K562 (cell line): ENCODE measurements at regions not wholly inside any gene's neighbourhood (a gene's known extent, or its start where the extent isn't known, plus 50 kb on each side); places are given as distances from the start of the nearest gene placed in this dataset.

Source experiments
- ATAC-seq: fragments of 200-7000 bp; cut with Tn5 transposase; 3 replicates; pipeline ENCODE4 v1.9.1; 2020; ENCODE audit warnings: moderate library complexity
- BruUV-seq: library from RNA; stranded (reverse); fragments of 400-500 nt; replicated peaks from 2 replicates; lab custom pipeline; 2021; lab: Mats Ljungman, UMichigan
- CTCF ChIA-PET: fragments of 300-600 bp; formaldehyde crosslinking; extraction: SDS; loops from one replicate; lab custom pipeline; 2021; ENCODE audit warnings: low intra/inter-chr PET ratio; lab: Yijun Ruan, JAX
- POLR2A ChIA-PET: fragments of 300-600, 350-650 bp; sonication (Branson Sonifier 250); formaldehyde crosslinking; extraction: SDS; loops from one replicate; lab custom pipeline; 2021; ENCODE audit warnings: antibody characterized with exemption, inconsistent platforms; lab: Yijun Ruan, JAX
- DNase-seq, 4 experiments: peaks; one replicate each; pipeline versions ENCODE4 v3.0.0 to v3.0.0-alpha.2; 2011 to 2018; ENCODE audit warnings: low spot score in 3 of 4, mixed read lengths in 3 of 4; ENCODE audit errors: extremely low read depth in 1 of 4
- FAIRE-seq: peaks from 2 replicates; lab custom pipeline; 2011; peaks lifted over from hg19 to GRCh38; lab: Jason Lieb, UNC
- H2AFZ ChIP-seq: 2 replicates; pipeline ENCODE4 v1.6.0; 2011; ENCODE audit warnings: low read depth, low read length, control low read depth, inconsistent platforms
- H3K27ac ChIP-seq: fragments of 200-600 bp; 3 replicates; pipeline ENCODE4 v1.8.0; 2011; ENCODE audit warnings: low read depth, mild to moderate bottlenecking, control low read depth, inconsistent platforms, low read length, moderate library complexity, mixed read lengths; ENCODE audit errors: extremely low read depth
- H3K27me3 ChIP-seq, 2 experiments: fragments of 300-600 bp in 1 of 2; 2 replicates in 1 of 2; 3 replicates in 1 of 2; pipeline versions ENCODE4 v1.6.0 to v1.8.0; 2011; ENCODE audit warnings: inconsistent platforms in 2 of 2, low read length in 2 of 2, mild to moderate bottlenecking in 1 of 2, mixed read lengths in 1 of 2, moderate library complexity in 1 of 2; ENCODE audit not compliant: control insufficient read depth in 2 of 2, insufficient read depth in 2 of 2
- H3K36me3 ChIP-seq: fragments of 300-600 bp; 3 replicates; pipeline ENCODE4 v1.8.0; 2011; ENCODE audit warnings: mild to moderate bottlenecking, low read length, inconsistent platforms; ENCODE audit not compliant: control insufficient read depth, insufficient read depth
- H3K4me1 ChIP-seq, 2 experiments: fragments of 200-600 bp in 1 of 2; replicated peaks in 1 of 2; 2 replicates in 1 of 2; 3 replicates in 1 of 2; pipeline versions ENCODE4 v1.5.1 to v1.8.0; 2011; ENCODE audit warnings: inconsistent platforms in 2 of 2, low read length in 2 of 2, mild to moderate bottlenecking in 1 of 2, mixed read lengths in 1 of 2, moderate library complexity in 1 of 2; ENCODE audit not compliant: control insufficient read depth in 2 of 2, insufficient read depth in 2 of 2
- H3K4me2 ChIP-seq: 2 replicates; pipeline ENCODE4 v1.6.1; 2011; ENCODE audit warnings: low read length, control low read depth, inconsistent platforms, mixed read lengths; ENCODE audit not compliant: insufficient read depth
- H3K4me3 ChIP-seq: fragments of 200-600 bp; sonication (generic), shearing (Covaris generic); 2 replicates; pipeline ENCODE4 v1.5.1; 2016; ENCODE audit warnings: control low read depth, inconsistent platforms
- H3K79me2 ChIP-seq: fragments of 200-600 bp; 3 replicates; pipeline ENCODE4 v1.8.0; 2011; ENCODE audit warnings: low read length, inconsistent platforms; ENCODE audit not compliant: control insufficient read depth, insufficient read depth
- H3K9ac ChIP-seq, 2 experiments: 2 replicates each; pipeline versions ENCODE4 v1.6.0 to v1.6.1; 2011; ENCODE audit warnings: low read depth in 2 of 2, low read length in 2 of 2, control low read depth in 1 of 2, inconsistent platforms in 1 of 2, mild to moderate bottlenecking in 1 of 2, mixed read lengths in 1 of 2; ENCODE audit not compliant: insufficient read depth in 1 of 2
- H3K9me1 ChIP-seq: one replicate; pipeline ENCODE4 v1.6.0; 2011; ENCODE audit warnings: inconsistent platforms, mild to moderate bottlenecking, low read length, moderate library complexity; ENCODE audit not compliant: control insufficient read depth, insufficient read depth
- H3K9me3 ChIP-seq: replicated peaks from 2 replicates; pipeline ENCODE4 v1.5.1; 2011; ENCODE audit warnings: low read depth, low read length, inconsistent platforms; ENCODE audit not compliant: control insufficient read depth, insufficient read depth
- H4K20me1 ChIP-seq: replicated peaks from 2 replicates; pipeline ENCODE4 v1.6.1; 2011; ENCODE audit warnings: low read length, inconsistent platforms, mixed read lengths; ENCODE audit not compliant: control insufficient read depth, insufficient read depth
- CREB1 ChIP-seq, 2 experiments: sonication (generic) in 1 of 2; formaldehyde crosslinking in 1 of 2; IDR thresholded peaks; 2 replicates each; pipeline versions ENCODE4 v1.6.1 to v1.8.0; 2012 to 2022; ENCODE audit warnings: inconsistent platforms in 1 of 2, mild to moderate bottlenecking in 1 of 2, missing genetic modification reagents in 1 of 2, moderate library complexity in 1 of 2
- GTF2A2 ChIP-seq: IDR thresholded peaks from 2 replicates; pipeline ENCODE4 v1.6.1; 2016; ENCODE audit warnings: mild to moderate bottlenecking, missing genetic modification characterization, missing compliant biosample characterization
- RAD21 ChIP-seq, 2 experiments: fragments of 250-450 bp in 1 of 2; fragments of 450-650 bp in 1 of 2; sonication (Bioruptor Pico) in 1 of 2; formaldehyde crosslinking in 1 of 2; IDR thresholded peaks in 1 of 2; conservative IDR thresholded peaks in 1 of 2; 2 replicates each; pipeline versions ENCODE4 v1.4.0 to v1.8.0; 2020 to 2022; ENCODE audit warnings: mild to moderate bottlenecking in 2 of 2, moderate library complexity in 1 of 2
- U2AF2 ChIP-seq: fragments of 200-400 bp; formaldehyde crosslinking; optimal IDR thresholded peaks from 2 replicates; pipeline ENCODE3; 2017; ENCODE audit warnings: low read depth, mild to moderate bottlenecking, low read length
- ZFP36 ChIP-seq: fragments of 150-350 bp; IDR thresholded peaks from 2 replicates; pipeline ENCODE4 v1.6.1; 2018; ENCODE audit warnings: low read length, low read depth; ENCODE audit not compliant: partially characterized antibody
- WGBS: fragments of 100-300 bp; shearing (Covaris generic); methylation state at CpG from one replicate; pipeline ENCODE4 v1.1.6; 2016; ENCODE audit warnings: low coverage, mixed read lengths; ENCODE audit not compliant: insufficient coverage; ENCODE audit errors: missing lambda C conversion rate; 5-methylcytosine and 5-hydroxymethylcytosine counted together
- in situ Hi-C: fragments of 300-500 bp; cut with MboI; formaldehyde crosslinking; loops from 4 replicates; pipeline ENCODE4 v1.15.0; 2018; ENCODE audit warnings: inconsistent platforms, mixed read lengths
- intact Hi-C: fragments of 100-400 bp; cut with micrococcal nuclease; formaldehyde crosslinking; loops from 2 replicates; pipeline ENCODE4 v1.14.2; 2022
- TF ChIP-seq, protein P1 (sequence below), 3 experiments: fragments of 200-800 bp in 1 of 3; sonication (Bioruptor generic) in 1 of 3; sonication (generic) in 1 of 3; formaldehyde crosslinking in 1 of 3; IDR thresholded peaks; 2 replicates each; pipeline versions ENCODE4 v1.6.1 to v1.8.0; 2016 to 2022; ENCODE audit warnings: mild to moderate bottlenecking in 2 of 3, missing compliant biosample characterization in 2 of 3, missing genetic modification characterization in 2 of 3, missing genetic modification reagents in 1 of 3
- TF ChIP-seq, protein P2 (sequence below), 3 experiments: IDR thresholded peaks in 2 of 3; conservative IDR thresholded peaks in 1 of 3; 2 replicates each; pipeline ENCODE4 v1.5.1; 2011 to 2012; ENCODE audit warnings: low read length in 3 of 3, mild to moderate bottlenecking in 3 of 3, control low read depth in 2 of 3, improper control_type of control experiment in 1 of 3, inconsistent platforms in 1 of 3, low read depth in 1 of 3, mixed read lengths in 1 of 3, moderate library complexity in 1 of 3; ENCODE audit not compliant: insufficient read depth in 2 of 3

DNA sequence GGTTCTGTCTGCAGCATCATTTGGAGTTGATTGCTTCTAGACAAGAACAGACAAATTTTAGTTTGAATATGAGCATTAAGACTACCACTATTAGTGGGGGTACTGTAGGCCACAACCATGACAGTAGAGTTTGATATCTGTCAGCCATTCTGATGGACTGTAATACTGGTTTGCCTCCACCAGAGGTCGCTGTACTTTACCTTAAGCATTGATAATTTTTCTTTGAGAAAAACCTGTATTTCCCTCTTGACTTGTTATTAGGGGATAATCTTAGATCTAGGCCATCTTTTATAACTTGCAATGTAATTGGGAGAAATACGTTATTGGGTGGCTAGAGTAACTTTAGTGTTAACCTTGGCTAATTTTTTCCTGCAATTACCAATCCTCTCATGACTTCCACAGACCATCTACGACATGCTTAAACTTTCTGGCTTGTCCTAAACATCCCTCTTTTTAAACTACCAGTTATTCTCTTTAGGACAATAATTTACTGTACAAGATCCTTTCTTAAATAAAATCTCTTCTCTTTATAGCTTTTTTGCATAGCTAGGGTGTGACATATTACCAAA is 562.4 kb downstream of the MAGEB5 start:
- no peak for FAIRE-seq
- intact Hi-C loops (no loop called here), in situ Hi-C loops (no loop called here)

More for the DNA sequence above, 562.4 kb downstream of the MAGEB5 start:
- no peak overlapping the region for H2AFZ ChIP-seq
- H3K9me3 ChIP-seq = no peaks in the 10 kb centered on the region
- BruUV-seq = no TSS peak
- H3K36me3 ChIP-seq = no peaks in the 10 kb centered on the region
- no peaks in the 10 kb centered on the region for H3K27me3 ChIP-seq
- H3K4me2 ChIP-seq = no peak overlapping the region
- H3K9ac ChIP-seq = no peak overlapping the region
- TF ChIP-seq CREB1 (IDR thresholded peaks at IDR 0.05) (no peak), CREB1 (CRISPR knock-in tag; IDR thresholded peaks at IDR 0.05) (no peak), U2AF2 (no peak), RAD21 (CRISPR knock-in tag; conservative IDR thresholded peaks at IDR 0.05 in 1 of 2, IDR thresholded peaks at IDR 0.05 in 1 of 2) (peak in 1 of 2 experiments; percentile 26; a peak in 1 of 4 replicates), GTF2A2 (tag) (no peak), ZFP36 (peak; percentile 64)
- TF ChIP-seq, protein P1, sequence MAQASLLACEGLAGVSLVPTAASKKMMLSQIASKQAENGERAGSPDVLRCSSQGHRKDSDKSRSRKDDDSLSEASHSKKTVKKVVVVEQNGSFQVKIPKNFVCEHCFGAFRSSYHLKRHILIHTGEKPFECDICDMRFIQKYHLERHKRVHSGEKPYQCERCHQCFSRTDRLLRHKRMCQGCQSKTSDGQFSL (CRISPR knock-in tag; IDR thresholded peaks at IDR 0.05) = no peak
- TF ChIP-seq, protein P1 (tag; IDR thresholded peaks at IDR 0.05) = no peak
- TF ChIP-seq, protein P2, sequence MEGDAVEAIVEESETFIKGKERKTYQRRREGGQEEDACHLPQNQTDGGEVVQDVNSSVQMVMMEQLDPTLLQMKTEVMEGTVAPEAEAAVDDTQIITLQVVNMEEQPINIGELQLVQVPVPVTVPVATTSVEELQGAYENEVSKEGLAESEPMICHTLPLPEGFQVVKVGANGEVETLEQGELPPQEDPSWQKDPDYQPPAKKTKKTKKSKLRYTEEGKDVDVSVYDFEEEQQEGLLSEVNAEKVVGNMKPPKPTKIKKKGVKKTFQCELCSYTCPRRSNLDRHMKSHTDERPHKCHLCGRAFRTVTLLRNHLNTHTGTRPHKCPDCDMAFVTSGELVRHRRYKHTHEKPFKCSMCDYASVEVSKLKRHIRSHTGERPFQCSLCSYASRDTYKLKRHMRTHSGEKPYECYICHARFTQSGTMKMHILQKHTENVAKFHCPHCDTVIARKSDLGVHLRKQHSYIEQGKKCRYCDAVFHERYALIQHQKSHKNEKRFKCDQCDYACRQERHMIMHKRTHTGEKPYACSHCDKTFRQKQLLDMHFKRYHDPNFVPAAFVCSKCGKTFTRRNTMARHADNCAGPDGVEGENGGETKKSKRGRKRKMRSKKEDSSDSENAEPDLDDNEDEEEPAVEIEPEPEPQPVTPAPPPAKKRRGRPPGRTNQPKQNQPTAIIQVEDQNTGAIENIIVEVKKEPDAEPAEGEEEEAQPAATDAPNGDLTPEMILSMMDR (IDR thresholded peaks at IDR 0.05 in 2 of 3, conservative IDR thresholded peaks at IDR 0.05 in 1 of 3; ENCODE audit: insufficient read depth in 2 of 3, low read depth in 1 of 3, low read length in 3 of 3) = peak in 2 of 3 experiments; percentile 36 to 45; a peak in 4 of 6 replicates
- no peak for ATAC-seq
- ChIA-PET CTCF (no interaction called here), POLR2A (no interaction called here)
- no peaks in the 10 kb centered on the region for H4K20me1 ChIP-seq
- H3K79me2 ChIP-seq = no peaks in the 10 kb centered on the region
- no peaks in the 10 kb centered on the region for H3K9me1 ChIP-seq
- 3% methylated on average over 3 of the region's 3 CpGs for WGBS
- no peaks in the 10 kb centered on the region for H3K4me1 ChIP-seq
- H3K4me3 ChIP-seq = no peak overlapping the region
- DNase-seq = peak in 3 of 4 experiments; percentile 8 to 12 (median 10)
- no peak overlapping the region for H3K27ac ChIP-seq
